GM21526 (cell line): ENCODE measurements at regions not wholly inside any gene's neighbourhood (a gene's known extent, or its start where the extent isn't known, plus 50 kb on each side); places are given as distances from the start of the nearest gene placed in this dataset.

Source experiments
- ATAC-seq: cut with Tn5 transposase; IDR thresholded peaks from one replicate; pipeline ENCODE4 v1.9.1; 2021; ENCODE audit warnings: moderate library complexity; ENCODE audit not compliant: unreplicated experiment, low FRiP score

DNA sequence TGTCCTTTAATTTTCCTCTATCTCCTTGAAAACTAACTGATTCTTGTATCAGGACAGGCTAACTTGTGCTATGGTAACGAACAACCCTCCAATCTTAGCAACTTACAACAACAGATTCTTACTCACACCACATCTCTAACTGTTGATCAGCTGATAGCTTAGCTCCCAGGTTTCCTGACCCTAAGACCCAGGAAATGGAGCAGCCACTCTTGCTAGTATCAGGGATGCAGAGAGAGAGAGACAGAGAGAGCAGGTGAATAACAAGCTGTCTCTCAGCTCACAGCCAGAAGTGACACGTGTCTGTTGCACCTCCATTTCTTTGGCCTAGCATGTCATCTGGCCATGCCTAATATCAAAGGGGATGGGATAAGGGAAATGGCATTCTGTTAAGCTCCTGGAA is 1289.0 kb upstream of the AUTS2 start:
- no peak for ATAC-seq

DNA sequence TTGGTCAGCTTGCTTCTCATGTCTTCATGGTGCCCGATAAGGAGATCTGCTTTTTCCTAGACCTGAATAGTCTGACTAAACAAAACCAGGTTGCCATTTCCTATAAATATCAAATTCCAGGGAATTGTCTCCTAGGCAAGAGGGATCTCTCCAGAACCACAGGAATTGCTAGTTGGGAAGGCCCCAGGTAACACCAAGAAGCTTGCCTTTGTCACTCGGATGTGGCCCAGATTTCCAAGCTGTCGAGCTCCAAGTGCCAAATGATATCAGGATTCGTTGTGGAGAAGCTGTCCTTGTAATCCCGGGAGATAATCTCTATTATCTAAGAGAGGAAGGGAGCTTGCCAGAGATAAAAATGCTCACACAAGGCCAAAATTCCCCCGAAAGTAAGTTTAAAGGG is 1288.5 kb upstream of the AUTS2 start:
- no peak for ATAC-seq

DNA sequence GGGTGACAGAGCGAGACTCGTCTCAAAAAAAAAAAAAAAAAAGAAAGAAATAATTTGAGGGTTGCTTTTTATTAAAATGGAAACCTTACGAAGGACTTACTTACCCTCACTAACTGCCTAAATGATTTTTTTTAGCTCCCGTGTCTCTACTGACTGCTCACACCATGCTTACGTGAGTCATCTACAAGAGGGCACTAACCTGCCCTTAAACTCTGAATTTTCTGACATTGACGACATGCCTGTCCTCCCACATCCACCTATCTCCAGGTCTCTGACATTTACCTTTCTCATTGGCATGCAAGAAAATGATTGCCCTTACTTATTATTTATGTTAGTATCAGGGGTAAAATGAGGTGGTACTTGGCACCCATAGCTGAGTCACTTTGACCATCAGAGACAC is 1286.3 kb upstream of the AUTS2 start:
- ATAC-seq, result no peak

DNA sequence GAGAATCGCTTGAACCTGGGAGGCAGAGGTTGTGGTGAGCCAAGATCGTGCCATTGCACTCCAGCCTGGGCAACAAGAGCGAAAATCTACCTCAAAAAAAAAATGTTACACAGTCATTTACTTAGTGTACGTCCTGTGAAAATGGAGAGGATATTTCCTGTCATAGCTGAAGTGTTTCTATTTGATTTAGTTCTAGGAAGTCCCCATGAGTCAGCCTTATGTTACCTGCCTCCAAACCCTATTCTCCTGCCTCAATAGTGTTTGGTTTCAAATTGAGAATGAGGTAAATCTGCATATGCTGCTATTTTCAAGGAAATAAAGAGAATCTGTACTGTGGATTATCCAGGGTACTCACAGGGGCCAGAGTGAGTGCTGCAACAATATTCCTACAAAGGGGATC is 1284.5 kb upstream of the AUTS2 start:
- no peak for ATAC-seq

DNA sequence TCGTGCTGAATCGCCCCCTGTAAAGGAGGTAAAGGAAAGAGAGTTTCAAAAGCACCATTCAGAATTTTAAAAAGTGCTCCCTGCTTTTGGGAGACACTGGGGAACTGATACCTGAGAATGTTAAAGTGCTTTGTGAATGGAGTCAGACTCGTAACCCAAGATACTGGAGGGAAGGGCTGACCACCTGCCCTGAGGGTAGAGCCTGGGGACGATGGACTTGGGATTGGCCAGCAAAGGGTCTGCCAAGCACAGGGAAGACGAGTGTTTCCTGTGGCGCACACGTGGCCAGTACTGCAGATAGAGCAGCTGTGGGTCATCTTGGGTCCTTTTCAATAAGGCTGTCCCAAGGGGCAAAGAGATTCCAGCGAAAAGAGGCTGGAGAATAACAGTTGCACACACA is 1284.1 kb upstream of the AUTS2 start:
- no peak for ATAC-seq

DNA sequence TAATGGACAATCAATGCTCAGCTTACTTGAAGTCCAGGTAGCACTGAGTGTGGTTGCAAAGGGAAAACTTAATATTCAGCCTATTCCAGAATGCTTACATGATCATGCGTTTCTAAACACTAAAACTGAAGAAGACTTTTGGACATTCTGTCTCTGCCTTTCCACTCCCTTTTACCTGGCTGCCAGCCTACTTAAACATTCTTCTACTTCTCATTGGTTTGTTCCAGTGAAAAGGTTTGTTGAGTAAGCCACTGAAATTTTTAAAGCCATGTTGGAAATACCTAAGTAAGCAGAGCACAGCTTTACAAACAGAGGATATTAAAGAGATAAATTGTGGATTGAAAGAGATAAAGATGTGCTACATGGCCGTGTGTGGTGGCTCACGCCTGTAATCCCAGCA is 1280.8 kb upstream of the AUTS2 start:
- no peak for ATAC-seq

DNA sequence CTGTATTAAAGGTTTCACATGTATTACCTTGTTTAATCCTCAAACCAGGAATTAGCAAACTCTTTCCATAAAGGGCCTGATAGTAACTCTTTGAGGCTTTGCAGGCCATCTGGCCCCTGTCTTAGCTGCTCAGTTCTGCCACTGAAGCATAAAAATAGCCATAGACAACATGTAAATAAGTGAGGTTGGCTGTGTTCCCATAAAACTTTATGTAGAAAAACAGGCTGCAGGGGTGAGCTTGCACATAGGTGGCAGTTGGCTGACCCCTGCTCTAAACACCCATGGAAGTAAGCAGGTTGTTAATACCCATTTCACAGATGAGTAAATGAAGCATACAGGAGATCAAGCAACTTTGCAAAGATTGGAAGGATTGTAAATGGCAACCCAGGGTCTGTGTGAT is 1279.2 kb upstream of the AUTS2 start:
- no peak for ATAC-seq

DNA sequence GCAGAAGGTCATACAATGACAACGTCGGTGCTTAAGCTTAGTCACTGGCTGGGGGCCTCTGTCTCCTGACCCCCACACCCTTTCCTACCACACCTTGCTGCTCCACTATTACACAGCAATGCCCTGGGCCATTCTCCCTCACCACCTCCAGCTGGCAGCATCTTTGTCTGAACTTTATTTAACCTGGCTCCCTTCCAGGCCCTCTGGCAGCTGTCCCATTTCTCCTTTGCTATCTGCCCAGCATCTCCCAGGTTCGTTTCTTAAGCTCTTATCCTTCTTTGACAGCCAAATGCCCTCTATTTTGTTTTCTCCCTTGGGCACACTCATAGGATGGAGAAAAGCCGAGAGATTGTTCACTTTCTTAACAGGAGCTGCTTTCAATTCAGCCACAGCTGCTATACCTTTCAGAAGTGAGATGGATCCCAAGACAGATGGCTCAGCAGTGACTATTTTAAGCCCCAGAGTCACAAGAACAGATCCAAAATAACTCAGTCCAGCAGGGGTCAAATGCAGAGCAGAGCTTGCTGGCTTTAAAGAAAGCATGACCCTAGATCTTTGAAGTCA is 1277.1 kb upstream of the AUTS2 start:
- ATAC-seq, result no peak

DNA sequence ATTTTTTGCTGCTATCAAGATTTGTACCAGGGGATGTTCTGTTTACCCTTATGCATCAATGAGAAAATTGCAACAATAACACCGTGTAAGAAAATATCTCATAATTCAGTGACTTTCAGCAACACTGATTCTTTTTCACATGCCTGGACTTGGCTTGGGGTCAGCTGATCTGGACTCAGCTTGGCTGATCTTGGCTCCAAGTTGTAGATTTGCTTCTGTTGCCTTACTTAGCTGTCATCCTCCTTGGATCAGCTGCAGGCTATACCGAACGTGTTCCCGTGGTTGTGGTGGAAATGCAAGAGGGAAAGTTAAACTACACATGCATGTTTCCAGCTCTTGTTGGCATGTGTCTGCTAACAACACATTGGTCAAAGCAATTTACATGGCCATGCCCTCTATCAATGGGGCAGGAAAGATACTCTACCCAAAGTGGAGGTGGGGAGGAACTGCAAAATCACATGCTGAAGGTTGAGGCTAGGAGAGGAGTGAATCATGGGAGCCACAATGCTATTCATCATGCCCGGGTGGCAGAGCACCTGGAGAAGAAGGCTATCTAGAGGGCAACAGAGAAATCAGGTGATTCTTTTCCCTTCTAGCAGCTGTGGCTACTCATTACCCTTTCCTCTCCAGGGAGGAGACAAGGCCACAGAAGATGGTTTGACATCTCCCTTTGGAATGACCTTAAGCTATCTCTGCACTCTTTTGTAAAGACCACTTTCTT is 1276.3 kb upstream of the AUTS2 start:
- no peak for ATAC-seq

DNA sequence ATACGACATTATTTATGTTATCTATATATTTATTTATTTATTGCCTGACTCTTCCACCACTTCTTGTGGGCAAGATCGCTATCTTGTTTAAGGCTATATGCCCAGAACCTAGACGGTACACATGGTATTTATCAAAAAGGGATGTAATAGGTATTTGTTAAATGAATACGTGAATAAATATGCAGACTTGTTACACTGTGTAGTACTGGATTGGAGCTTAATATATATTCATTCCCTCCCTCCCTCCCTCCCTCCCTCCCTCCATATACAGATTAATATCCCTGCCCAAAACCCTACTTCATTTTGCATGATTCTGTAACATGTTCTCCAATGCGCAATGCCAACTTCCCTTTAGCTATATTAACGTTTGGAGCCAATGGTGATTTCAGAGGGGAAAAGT is 1273.7 kb upstream of the AUTS2 start:
- no peak for ATAC-seq

DNA sequence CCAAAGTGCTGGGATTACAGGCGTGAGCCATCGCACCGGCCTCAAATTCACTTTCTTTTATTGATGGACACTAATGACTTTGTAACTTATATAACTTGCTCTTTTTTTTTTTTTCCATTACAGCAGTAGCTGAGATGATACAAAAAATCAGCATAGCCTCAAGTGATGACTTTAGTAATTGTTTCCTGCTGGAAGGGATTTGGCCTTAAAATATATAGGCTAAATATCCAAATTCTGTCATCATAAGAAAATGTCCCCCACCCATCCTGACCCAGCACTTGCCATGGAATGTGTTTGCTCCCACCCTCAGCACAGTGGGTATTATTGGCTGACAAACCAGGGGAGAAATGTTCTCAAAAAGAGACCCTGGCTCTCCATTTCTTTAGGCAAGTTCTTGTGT is 1264.1 kb upstream of the AUTS2 start:
- no peak for ATAC-seq

DNA sequence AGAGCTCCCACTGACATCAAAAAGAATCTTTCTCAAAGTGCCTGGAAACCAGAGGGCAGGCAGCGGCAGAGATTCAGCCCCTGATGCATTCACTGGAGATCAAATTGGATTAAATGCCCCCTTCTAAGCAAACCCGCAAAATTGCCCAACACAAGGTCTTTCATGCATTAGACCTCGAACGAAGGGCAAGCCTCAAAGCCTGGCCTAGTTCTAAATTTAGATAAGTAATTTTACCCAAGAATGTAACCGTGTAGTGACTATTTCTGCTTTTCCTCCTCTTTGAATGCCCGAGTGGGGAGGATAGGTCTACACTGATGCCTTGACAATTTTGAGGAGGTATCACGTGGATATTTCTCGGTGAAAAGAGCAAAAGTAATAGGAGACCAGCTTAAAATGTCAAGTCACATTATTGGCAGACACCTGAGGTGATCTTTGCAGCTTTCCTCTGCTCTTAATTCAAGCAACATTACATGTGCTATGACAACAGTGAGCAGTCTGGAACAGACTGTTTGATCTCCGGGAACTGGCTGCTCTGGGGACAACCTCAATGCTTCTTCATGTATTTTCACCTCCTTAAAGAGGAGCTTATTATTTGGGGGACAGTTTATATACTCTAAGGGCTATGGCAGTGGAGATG is 1263.5 kb upstream of the AUTS2 start:
- no peak for ATAC-seq

DNA sequence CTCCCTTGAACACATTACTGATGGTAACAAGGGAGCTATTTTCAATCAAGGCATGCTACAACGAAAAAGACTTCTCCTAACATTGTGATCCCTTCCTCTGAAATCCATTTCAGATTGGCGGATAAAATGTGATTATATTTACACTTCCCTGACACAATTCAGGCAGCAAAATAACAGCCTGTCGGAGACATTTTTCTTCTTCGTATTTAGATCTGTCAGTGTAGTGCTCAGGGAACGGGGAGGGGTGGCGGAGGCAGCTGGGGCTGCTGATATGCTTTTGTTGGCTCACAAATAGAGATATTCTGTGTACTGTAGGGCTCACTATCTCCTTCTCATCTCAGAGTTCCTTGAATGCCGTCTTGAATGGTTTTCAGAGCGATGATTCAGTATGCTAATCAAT is 1261.7 kb upstream of the AUTS2 start:
- ATAC-seq, result no peak

DNA sequence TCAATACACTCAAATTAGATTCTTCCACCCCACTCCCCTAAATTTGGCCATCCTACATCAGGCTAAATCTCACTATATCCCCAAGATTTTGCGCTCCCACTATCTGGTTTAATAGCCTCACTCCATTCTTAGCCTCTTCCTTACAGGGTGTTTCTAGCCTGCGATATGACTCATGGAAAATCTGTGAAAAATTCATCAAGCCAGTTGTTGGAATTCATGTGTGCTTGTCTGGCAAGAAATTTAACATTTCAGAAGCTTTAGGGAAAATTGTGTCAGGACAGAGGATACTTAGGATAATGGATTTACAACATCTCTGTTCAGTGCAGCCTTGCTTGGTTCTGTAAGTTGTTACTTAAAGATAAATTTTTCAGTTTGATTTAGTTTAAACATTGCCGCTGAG is 1249.9 kb upstream of the AUTS2 start:
- ATAC-seq, result no peak

DNA sequence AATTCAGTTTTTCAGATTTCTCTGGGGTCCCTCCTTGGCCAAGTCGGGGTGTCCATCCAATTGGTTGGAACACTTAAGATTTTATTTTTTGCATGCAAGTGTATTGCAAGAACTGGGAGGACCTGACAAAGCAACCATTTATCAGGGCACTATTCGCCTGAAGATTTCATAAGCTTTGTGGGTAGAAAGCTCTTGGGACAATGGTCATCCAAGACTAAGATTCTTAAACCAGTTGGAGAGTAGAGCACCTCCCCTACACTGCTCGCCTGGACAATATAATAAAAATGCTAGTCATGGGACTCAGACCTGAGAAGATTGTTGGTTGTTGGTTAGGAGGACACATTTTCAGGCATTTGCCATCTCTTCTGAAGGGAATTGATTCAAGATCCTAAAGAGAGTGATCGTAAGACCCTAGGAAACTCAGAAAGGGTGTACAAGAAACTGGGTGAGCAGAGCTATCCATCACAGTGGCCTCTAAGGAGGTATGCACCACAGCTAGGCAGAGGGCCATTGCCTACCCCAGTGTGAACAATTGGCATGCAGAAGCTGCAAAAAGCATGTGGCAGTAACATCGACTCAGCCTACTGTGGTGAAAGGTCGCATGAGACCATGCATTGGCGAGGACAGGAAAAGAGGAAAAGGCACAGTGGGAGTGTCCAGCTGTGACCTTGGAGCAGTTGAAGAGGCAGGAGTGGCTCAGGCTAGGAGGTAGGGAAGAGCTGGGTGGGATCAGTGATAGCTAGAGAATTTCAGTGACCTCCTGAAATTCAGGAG is 1235.3 kb upstream of the AUTS2 start:
- ATAC-seq, result no peak

DNA sequence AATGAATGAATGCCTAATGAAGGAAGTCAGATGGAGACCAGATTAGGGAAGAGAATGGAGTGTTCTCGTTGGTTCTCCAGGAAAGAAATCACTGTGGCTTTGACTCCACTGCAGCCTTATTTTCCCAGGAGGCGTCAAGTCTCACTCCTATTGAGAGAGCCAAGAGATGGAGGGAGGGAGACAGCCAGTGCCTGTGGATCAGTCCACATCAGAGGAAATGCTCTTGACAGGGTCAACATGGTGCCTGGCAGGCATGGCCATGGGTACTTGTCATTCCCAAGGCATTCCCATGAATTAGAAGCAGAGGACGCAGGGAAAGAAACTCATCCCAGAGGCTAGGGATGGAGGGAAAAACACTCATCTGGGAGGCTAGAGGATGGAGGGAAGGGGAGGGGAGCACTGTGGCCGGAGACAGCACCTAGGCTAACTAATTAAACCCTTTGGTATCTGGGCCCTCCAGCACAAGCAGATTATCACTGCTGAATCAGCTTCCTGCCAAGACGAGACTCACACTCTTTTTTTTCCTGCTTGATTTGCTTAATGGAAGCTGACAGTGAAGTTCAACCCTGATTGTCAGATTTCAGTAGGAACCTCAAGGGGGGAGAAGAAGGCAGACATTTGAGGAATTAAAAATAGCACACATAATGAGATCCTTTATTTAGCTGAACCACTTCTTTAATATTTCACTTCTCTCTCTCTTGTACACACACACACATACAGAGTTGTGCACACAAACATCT is 1233.2 kb upstream of the AUTS2 start:
- no peak for ATAC-seq

DNA sequence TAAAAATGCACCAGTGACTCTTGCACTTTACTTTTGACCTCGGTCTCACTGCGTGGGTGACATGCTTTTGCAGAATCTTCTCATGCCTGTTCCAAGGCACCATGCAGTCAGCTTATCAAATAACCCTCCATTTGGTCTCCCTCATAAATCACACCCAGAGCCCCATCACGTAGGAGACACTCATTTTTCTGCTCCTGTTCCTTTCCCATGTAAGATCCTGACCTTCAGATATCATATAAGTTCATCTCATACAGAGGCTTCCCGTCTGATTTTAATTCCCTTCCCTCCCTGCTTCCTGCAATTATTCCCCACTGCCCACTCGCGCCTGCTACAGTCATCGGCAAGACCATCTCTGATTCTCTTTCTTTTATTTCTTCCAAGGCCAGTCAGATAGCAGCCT is 1226.3 kb upstream of the AUTS2 start:
- no peak for ATAC-seq

DNA sequence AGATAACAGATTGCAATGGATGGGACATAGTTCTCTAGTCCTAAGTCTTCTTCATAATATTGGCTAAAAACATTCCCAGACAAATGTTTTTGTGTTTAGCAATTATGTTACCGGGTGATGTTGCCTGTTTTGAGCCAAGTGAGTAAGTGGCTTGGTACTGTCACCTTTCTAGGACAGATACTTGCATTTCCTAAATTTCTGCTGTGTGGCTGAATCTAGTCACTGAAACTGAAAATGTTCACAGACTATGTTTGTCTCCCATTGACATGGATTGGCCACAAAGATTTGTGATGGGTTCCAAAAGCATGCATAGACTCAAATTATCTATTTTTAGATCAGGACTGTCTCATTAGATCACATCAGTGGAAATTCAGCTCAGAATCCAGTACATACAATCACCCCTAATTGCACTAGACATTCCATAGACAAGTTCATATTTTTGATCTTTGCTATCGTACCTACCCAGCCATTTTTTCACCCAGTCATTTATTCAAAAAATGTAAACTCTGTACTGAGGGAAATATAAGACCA is 1222.1 kb upstream of the AUTS2 start:
- ATAC-seq, result no peak

DNA sequence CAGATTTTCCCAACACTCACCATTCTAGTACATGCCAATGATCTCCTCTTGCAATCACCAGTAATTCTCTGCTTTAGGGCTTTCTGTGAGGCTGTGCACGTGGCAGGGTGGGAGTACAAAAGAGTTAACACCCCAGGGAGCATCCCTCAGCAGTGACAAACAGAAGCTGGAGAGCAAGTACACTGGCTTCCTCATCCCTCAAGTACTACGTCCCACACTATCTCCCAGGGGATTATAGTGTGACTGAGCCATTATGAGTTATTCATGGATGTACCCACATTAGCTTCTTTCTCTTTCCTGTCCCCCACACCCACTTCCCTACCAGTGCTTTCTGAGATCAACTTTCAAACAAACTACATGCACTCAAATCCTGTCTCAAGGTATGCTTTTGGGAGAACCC is 1216.5 kb upstream of the AUTS2 start:
- ATAC-seq, result no peak

DNA sequence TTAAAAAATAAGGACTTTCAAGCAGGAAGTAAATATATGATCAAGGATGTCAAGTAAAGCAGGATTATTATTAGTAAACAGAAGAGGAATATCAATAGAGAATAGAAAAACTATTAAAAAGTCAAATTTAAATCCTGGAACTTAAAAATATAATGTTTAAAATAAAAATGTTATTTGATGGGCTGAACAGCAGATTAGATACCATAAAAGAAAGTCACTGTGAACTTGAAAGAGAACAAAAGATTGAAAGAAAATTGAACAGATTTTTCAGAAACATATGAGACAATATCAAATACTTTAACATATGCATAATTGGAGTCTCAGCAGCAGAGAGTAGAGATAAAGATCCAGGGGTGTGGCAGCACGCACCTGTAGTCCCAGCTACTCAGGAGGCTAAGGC is 1213.7 kb upstream of the AUTS2 start:
- no peak for ATAC-seq

DNA sequence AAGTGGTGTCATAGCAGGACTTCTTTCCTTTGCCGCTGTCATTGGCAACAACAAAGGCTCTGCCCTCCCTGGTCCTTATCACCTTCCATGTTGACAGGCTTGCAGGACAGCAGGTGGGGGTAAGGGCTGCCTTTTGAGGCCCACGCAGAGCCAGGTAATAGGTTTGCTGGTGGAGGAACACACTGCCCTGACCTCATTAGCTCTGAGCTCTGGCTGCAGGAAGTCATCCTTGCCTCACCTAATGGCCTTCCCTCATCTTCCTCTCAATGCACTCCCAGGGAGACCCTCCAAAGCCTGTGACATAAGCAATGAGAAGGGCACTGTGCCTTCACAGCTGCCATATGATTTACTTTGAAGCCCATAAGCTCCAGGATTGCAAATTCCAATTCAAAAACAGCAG is 1205.2 kb upstream of the AUTS2 start:
- ATAC-seq, result no peak
